ENCODE measurements at regions not wholly inside any gene's neighbourhood (a gene's known extent, or its start where the extent isn't known, plus 50 kb on each side); places are given as distances from the start of the nearest gene placed in this dataset.
"Not testable (repeated sequence)": the region's sequence is repeated elsewhere in the genome, so short reads cannot be mapped to it uniquely, and the experiment has no call there.

DNA sequence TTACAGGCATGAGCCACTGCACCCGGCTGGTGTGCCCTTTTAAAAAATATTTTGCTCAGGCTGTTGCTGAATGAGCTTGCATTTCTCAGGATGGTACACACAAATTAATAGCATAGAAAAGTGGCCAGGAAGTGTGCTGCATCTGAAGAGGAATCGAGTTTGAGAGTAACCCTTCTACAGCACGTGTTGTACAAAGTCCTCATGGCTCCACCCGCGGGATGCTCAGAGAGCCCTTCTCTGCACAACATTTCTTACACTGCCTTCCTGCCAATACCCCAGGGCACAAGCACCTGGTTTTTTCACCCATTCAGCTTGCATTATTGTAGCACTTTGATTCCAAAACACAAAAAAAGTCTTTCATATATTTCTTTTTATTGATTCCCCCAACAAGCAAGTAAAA, 90.1 kb upstream of the NEDD4L start:
- 77 to 81% methylated on average over 5 of the region's 5 CpGs for WGBS, 2 donors
- DNase-seq = no peak

DNA sequence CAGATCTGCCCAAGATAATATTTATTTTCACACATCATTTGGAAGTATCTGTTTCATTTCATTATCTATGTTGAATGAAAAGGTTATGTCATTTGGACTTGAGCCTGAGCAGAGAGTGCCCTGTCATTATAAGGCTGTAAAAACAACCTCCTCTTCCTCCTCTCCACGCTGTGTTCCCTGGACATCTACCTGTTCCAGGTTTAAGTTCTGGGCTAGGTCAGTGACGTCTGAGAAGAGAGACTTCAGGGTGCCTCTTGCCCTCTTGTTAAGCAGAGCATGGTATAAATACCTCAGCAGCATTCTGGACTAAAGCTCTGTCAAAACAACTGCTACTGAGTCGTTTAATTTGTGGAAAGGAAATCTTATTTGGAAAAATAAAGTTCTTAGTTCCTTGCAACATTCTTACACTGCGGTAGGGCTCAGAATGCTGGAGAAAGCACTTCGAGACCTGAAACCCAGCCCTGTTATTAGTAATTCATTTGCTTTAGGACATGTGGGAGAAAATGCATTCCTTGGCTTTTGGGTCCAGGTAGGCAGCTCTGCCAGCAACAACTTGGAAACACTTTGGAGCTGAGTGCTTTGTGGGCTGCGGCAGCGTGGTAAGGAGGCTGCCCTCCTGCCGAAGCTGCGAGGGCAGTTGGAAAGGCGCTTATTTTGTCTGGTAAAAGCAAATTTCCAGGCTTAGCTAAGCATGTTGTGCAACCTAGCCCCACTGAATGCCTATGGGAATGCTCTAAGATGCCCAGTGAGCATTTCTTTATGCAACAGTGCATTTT, 91.8 kb upstream of the NEDD4L start:
- Histone ChIP-seq H3K4me3 (no peak overlapping the region), H3K36me3 (no peaks in the 10 kb centered on the region), H3K4me1 (no peaks in the 10 kb centered on the region), H3K27ac (no peak overlapping the region), H3K9me3 (no peaks in the 10 kb centered on the region), H3K27me3 (peaks cover 0 to 12% (median 0%) of the 10 kb centered on the region in 7 donors)
- ATAC-seq = no peak
- no peak for DNase-seq
- intact Hi-C loops (cut with DNase I) = no loop called here
- WGBS, 2 donors = 76 to 80% methylated on average over 10 of the region's 10 CpGs
- TF ChIP-seq, protein P1, sequence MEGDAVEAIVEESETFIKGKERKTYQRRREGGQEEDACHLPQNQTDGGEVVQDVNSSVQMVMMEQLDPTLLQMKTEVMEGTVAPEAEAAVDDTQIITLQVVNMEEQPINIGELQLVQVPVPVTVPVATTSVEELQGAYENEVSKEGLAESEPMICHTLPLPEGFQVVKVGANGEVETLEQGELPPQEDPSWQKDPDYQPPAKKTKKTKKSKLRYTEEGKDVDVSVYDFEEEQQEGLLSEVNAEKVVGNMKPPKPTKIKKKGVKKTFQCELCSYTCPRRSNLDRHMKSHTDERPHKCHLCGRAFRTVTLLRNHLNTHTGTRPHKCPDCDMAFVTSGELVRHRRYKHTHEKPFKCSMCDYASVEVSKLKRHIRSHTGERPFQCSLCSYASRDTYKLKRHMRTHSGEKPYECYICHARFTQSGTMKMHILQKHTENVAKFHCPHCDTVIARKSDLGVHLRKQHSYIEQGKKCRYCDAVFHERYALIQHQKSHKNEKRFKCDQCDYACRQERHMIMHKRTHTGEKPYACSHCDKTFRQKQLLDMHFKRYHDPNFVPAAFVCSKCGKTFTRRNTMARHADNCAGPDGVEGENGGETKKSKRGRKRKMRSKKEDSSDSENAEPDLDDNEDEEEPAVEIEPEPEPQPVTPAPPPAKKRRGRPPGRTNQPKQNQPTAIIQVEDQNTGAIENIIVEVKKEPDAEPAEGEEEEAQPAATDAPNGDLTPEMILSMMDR (IDR thresholded peaks at IDR 0.05) = no peak

More for the DNA sequence above, 90.1 kb upstream of the NEDD4L start:
- no peak overlapping the region for H3K4me3 ChIP-seq
- intact Hi-C loops (cut with DNase I) = no loop called here
- H3K9me3 ChIP-seq = no peaks in the 10 kb centered on the region
- no peaks in the 10 kb centered on the region for H3K4me1 ChIP-seq
- TF ChIP-seq, protein P1 (IDR thresholded peaks at IDR 0.05) = no peak
- H3K27me3 ChIP-seq = peaks cover 0 to 14% (median 7%) of the 10 kb centered on the region in 7 donors
- H3K36me3 ChIP-seq = no peaks in the 10 kb centered on the region
- H3K27ac ChIP-seq = no peak overlapping the region
- no peak for ATAC-seq

DNA sequence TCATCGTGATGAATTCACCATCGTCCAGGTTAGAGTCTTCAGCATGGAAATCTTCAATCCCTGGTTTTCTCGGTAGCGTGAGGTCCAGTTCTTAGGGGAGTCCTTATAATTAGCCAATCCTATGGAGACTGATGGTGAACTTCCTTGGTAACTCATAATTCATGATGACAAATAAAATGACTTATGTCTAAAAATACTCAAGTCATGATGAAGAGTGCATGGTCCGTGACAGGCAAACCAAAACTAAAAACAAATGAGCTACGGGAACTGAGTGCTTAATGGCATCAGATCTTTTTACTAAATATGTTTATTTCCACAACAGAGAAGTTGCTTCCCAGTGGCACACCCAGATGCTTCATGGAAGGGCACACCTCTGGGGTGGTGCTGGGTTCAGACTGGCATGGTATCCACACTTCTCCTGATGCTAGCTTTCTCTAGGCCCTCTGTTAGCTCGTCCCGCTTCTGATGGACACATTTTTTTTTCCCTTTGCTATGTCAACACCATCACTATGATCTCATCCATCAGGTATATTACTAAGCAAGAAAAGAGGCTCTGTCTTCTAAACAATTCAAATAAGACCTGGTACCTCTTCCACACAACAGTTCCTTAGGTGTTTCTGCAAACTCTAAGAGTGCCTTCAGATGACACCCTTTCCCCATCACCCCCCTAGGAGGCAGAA, 92.8 kb upstream of the NEDD4L start:
- Histone ChIP-seq H3K9me3 (no peaks in the 10 kb centered on the region), H3K4me1 (no peaks in the 10 kb centered on the region), H3K27me3 (peaks cover 0 to 9% (median 0%) of the 10 kb centered on the region in 7 donors), H3K36me3 (no peaks in the 10 kb centered on the region), H3K4me3 (no peak overlapping the region), H3K27ac (no peak overlapping the region)
- TF ChIP-seq, protein P1 (IDR thresholded peaks at IDR 0.05) = no peak
- DNase-seq = no peak
- WGBS, 2 donors = 83 to 85% methylated on average over 8 of the region's 8 CpGs
- ATAC-seq = no peak
- intact Hi-C loops (cut with DNase I) = no loop called here

DNA sequence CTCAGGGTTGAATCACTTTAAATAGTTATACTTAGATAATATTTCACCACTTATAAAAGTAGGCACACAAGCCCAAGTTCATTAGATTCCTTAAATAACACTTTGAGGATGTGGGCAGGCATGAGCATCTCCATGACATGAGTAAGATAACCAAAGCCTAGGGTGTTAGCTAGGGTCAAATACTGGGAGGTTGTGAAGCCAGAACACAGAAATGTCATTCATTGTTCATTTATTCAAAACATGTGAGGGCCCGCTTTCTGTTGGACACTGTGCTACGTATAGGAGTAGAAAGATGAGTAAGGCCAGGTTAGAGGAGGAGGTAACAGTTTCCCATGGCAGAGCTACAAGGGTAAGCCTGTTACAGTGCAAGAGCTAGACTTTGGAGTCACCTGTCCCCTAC, 93.5 kb upstream of the NEDD4L start:
- peaks cover 0 to 7% (median 0%) of the 10 kb centered on the region in 7 donors for H3K27me3 ChIP-seq
- TF ChIP-seq, protein P1 (IDR thresholded peaks at IDR 0.05) = no peak
- no peaks in the 10 kb centered on the region for H3K9me3 ChIP-seq
- H3K4me3 ChIP-seq = no peak overlapping the region
- no peaks in the 10 kb centered on the region for H3K36me3 ChIP-seq
- H3K4me1 ChIP-seq = no peaks in the 10 kb centered on the region
- no peak overlapping the region for H3K27ac ChIP-seq
- DNase-seq = no peak
- WGBS, 2 donors = 93% methylated on average over 2 of the region's 2 CpGs
- intact Hi-C loops (cut with DNase I) = no loop called here
- ATAC-seq = no peak

DNA sequence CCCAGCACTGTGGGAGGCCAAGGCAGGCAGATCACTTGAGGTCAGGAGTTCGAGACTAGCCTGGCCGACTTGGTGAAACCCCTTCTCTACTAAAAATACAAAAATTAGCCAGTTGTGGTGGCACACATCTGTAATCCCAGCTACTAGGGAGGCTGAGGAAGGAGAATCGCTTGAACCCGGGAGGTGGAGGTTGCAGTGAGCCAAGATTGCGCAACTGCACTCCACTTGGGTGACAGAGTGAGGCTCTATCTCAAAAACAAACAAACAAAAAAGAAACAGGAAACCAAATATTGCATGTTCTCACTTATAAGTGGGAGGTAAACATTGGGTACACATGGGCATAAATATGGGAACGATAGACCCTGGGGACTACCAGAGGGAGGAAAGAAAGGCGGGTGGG, 94.7 kb upstream of the NEDD4L start:
- H3K27me3 ChIP-seq; H3K27ac ChIP-seq; H3K4me1 ChIP-seq; H3K36me3 ChIP-seq; H3K4me3 ChIP-seq; intact Hi-C loops (cut with DNase I); H3K9me3 ChIP-seq; ATAC-seq; DNase-seq: not testable (repeated sequence)
- 94 to 96% methylated on average over 7 of the region's 7 CpGs for WGBS, 2 donors

Data from heart right ventricle (tissue), 16 donors.